ENCODE measurements at regions not wholly inside any gene's neighbourhood (a gene's known extent, or its start where the extent isn't known, plus 50 kb on each side); places are given as distances from the start of the nearest gene placed in this dataset.

DNA sequence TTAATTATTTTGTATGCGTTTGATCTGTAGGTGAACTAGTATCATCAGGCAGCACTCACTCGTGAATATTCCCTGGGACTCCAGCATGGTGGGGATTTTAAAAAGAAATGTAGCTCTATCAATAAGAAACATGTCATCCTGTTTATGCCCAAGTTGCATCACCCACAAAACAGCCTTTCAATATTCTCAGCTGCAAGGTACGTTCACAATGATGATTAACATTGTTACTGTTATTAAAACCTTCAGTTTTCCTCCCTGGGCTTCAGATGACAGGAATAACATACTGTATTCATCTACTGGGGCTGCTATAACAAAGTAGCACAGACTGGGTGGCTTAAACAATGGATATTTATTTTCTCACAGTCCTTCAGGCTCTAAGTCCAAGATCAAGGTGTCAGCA is 87.9 kb upstream of the KLHL29 start:
- ATAC-seq: no peak
- H3K27ac ChIP-seq (ENCODE audit: extremely low read length, insufficient read depth, low read length): no peak overlapping the region
- no peaks in the 10 kb centered on the region for H3K4me1 ChIP-seq (ENCODE audit: insufficient read depth, low read length)
- ChIA-PET POLR2A (no interaction called here), CTCF (ENCODE audit: low intra/inter-chr PET ratio, low total read pairs) (no interaction called here)
- H3K9ac ChIP-seq (ENCODE audit: insufficient read depth, low read depth, low read length): no peak overlapping the region
- intact Hi-C loops (cut with micrococcal nuclease; ENCODE audit: unreplicated experiment) (no loop called here), in situ Hi-C loops (cut with HindIII; ENCODE audit: extremely low pct_ligation_motif_present, low pct_unique_long_range_greater_than_20kb) (no loop called here)
- no peaks in the 10 kb centered on the region for H3K36me3 ChIP-seq (replicated peaks in 1 of 2; ENCODE audit: control insufficient read depth in 1 of 2, insufficient read depth in 2 of 2, low read length in 2 of 2)
- TF ChIP-seq CCDC6 (CRISPR knock-in tag; IDR thresholded peaks at IDR 0.05): no peak
- TF ChIP-seq MYC (CRISPR knock-in tag; IDR thresholded peaks at IDR 0.05; ENCODE audit: borderline replicate concordance): no peak
- TF ChIP-seq ZNF879 (CRISPR knock-in tag; IDR thresholded peaks at IDR 0.05): no peak
- no peak for TF ChIP-seq ISX (CRISPR knock-in tag; conservative IDR thresholded peaks at IDR 0.05)
- TF ChIP-seq BORCS8-MEF2B (CRISPR knock-in tag; IDR thresholded peaks at IDR 0.05): no peak
- TF ChIP-seq, protein P1, sequence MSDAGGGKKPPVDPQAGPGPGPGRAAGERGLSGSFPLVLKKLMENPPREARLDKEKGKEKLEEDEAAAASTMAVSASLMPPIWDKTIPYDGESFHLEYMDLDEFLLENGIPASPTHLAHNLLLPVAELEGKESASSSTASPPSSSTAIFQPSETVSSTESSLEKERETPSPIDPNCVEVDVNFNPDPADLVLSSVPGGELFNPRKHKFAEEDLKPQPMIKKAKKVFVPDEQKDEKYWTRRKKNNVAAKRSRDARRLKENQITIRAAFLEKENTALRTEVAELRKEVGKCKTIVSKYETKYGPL (CRISPR knock-in tag; IDR thresholded peaks at IDR 0.05): no peak
- TF ChIP-seq ZNF766 (CRISPR knock-in tag; IDR thresholded peaks at IDR 0.05; ENCODE audit: borderline replicate concordance): no peak
- TF ChIP-seq ATF7 (IDR thresholded peaks at IDR 0.05): no peak
- TF ChIP-seq ATF7 (CRISPR knock-in tag; IDR thresholded peaks at IDR 0.05): no peak
- TF ChIP-seq HNRNPLL (IDR thresholded peaks at IDR 0.05; ENCODE audit: low read depth, low read length, poor library complexity, severe bottlenecking): no peak
- TF ChIP-seq NFE2 (CRISPR knock-in tag; IDR thresholded peaks at IDR 0.05): no peak
- no peak for TF ChIP-seq ZNF136 (CRISPR knock-in tag; IDR thresholded peaks at IDR 0.05; ENCODE audit: low read depth)
- TF ChIP-seq AGO1 (IDR thresholded peaks at IDR 0.05; ENCODE audit: low read depth, low read length, poor library complexity, severe bottlenecking): no peak
- TF ChIP-seq ZNF800 (CRISPR knock-in tag; IDR thresholded peaks at IDR 0.05): no peak
- BruUV-seq (replicated peaks): no TSS peak
- no peak for DNase-seq (ENCODE audit: low spot score)
- no peak for FAIRE-seq
- H3K79me2 ChIP-seq (ENCODE audit: insufficient read depth, low read length): no peaks in the 10 kb centered on the region
- no peak overlapping the region for H3K4me3 ChIP-seq (replicated peaks in 1 of 3; ENCODE audit: insufficient read depth in 1 of 3, low read depth in 2 of 3, low read length in 3 of 3)
- H4K20me1 ChIP-seq (ENCODE audit: insufficient read depth, low read length): no peaks in the 10 kb centered on the region
- H3K9me3 ChIP-seq (ENCODE audit: low read length): no peaks in the 10 kb centered on the region
- WGBS (ENCODE audit: low lambda C conversion rate): 38% methylated on average over 3 of the region's 3 CpGs
- H3K27me3 ChIP-seq (ENCODE audit: control insufficient read depth in 1 of 2, insufficient read depth in 2 of 2, low read length in 2 of 2): no peaks in the 10 kb centered on the region; a peak in 1 of 5 replicates
- H2AFZ ChIP-seq (ENCODE audit: low read length): no peak overlapping the region
- no peak overlapping the region for H3K4me2 ChIP-seq (ENCODE audit: low read depth, low read length)

Data from HepG2 (cell line).